HS-5 (cell line): ENCODE measurements at regions not wholly inside any gene's neighbourhood (a gene's known extent, or its start where the extent isn't known, plus 50 kb on each side); places are given as distances from the start of the nearest gene placed in this dataset.

Experiments
- DNase-seq: peaks from one replicate; pipeline ENCODE4 v3.0.0-alpha.2; 2012; ENCODE audit warnings: low read depth

GRCh38 chr1:221201773-221202172, 322.5 kb downstream of the HLX start:
- DNase-seq = no peak

- DNase-seq = peak; percentile 31
Measured at GRCh38 chr1:221203224-221204054, 324.2 kb downstream of the HLX start.

GRCh38 chr1:221204055-221204833, 325.0 kb downstream of the HLX start:
- DNase-seq = no peak

- DNase-seq = no peak
Measured at GRCh38 chr1:221206076-221206475, 326.8 kb downstream of the HLX start.

GRCh38 chr1:221212926-221213325, 333.7 kb downstream of the HLX start:
- no peak for DNase-seq

- no peak for DNase-seq
Measured at GRCh38 chr1:221217029-221217428, 337.8 kb downstream of the HLX start.

GRCh38 chr1:221223281-221223680, 344.0 kb downstream of the HLX start:
- DNase-seq = no peak

GRCh38 chr1:221227460-221227859, 348.2 kb downstream of the HLX start:
- no peak for DNase-seq

- DNase-seq = no peak
Measured at GRCh38 chr1:221227872-221228337, 348.7 kb downstream of the HLX start.

- no peak for DNase-seq
Measured at GRCh38 chr1:221228594-221228993, 349.4 kb downstream of the HLX start.

GRCh38 chr1:221230605-221231004, 351.4 kb downstream of the HLX start:
- no peak for DNase-seq

GRCh38 chr1:221234791-221235190, 355.5 kb downstream of the HLX start:
- no peak for DNase-seq

- no peak for DNase-seq
Measured at GRCh38 chr1:221237587-221237986, 358.3 kb downstream of the HLX start.

- no peak for DNase-seq
Measured at GRCh38 chr1:221239181-221239580, 359.9 kb downstream of the HLX start.

- no peak for DNase-seq
Measured at GRCh38 chr1:221239792-221240191, 360.5 kb downstream of the HLX start.

GRCh38 chr1:221240690-221241089, 361.4 kb downstream of the HLX start:
- no peak for DNase-seq

- DNase-seq = no peak
Measured at GRCh38 chr1:221241157-221241556, 361.9 kb downstream of the HLX start.

GRCh38 chr1:221241592-221241991, 362.3 kb downstream of the HLX start:
- DNase-seq = no peak

- no peak for DNase-seq
Measured at GRCh38 chr1:221246067-221246466, 366.8 kb downstream of the HLX start.

GRCh38 chr1:221246628-221247415, 367.6 kb downstream of the HLX start:
- DNase-seq = no peak

GRCh38 chr1:221251580-221251979, 372.3 kb downstream of the HLX start:
- no peak for DNase-seq

- no peak for DNase-seq
Measured at GRCh38 chr1:221254813-221255212, 375.6 kb downstream of the HLX start.
